Activated T-helper 9 cell treated with anti-CD3 and anti-CD28 coated beads, Interleukin-2, amount 50 U/mL, for 16 hours (primary cell): ENCODE measurements at regions not wholly inside any gene's neighbourhood (a gene's known extent, or its start where the extent isn't known, plus 50 kb on each side); places are given as distances from the start of the nearest gene placed in this dataset.
"Not testable (repeated sequence)": the region's sequence is repeated elsewhere in the genome, so short reads cannot be mapped to it uniquely, and the experiment has no call there.

Source experiments
- DNase-seq: peaks from one replicate; pipeline ENCODE4 v3.0.0-alpha.2; 2020; ENCODE audit warnings: low read depth

DNA sequence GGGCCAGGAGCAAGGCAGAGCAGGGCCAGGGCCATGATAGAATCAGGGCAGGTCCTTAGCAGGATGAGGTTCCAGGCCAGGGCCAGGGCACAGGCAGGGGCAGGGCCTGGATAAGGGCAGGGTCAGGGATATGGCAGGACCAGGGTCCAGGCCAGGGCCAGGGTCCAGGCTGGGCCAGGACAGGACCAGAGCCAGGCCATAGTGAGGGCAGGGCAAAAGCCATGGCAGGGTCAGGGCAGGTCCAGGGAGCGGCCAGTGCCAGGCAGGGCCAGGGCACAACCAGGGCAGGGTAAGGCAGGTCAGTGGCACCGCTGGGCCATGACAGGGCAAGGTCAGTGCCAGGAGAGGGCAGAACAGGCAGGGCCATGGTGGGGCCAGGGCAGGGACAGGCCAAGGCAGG lies 152.2 kb downstream of the LIPI start:
- DNase-seq: no peak

DNA sequence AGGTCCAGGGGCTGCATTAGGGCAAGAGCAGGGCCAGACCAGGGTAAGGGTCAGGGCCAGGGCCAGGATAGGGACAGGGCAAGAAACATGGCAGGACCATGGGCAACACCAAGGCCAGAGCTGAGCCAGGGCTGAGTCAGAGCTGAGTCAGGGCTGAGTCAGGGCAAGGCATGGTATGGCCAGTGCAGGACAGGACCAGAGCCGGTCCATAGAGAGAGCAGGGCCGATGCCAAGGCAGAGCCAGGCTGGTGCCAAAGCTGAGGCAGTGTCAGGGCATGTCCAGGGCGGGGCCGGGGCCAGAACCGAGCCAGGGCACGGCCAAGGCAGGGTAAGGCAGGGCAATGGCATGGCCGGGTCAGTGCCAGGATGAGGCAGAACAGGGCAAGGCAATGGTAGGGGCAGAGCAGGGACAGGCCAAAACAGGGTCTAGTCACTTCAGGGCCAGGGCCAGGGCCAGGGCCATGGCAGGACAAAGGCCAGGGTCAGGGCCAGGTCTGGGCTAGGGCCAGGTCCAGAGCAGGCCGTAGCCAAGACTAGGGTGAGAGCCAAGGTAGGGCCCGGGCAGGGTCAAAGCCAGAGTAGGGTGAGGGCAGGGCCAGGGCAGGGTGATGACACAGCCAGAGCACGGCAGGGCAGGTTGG lies 152.8 kb downstream of the LIPI start:
- DNase-seq: not testable (repeated sequence)

GRCh38 chr21:14057313-14057712 lies 153.4 kb downstream of the LIPI start:
- no peak for DNase-seq

DNA sequence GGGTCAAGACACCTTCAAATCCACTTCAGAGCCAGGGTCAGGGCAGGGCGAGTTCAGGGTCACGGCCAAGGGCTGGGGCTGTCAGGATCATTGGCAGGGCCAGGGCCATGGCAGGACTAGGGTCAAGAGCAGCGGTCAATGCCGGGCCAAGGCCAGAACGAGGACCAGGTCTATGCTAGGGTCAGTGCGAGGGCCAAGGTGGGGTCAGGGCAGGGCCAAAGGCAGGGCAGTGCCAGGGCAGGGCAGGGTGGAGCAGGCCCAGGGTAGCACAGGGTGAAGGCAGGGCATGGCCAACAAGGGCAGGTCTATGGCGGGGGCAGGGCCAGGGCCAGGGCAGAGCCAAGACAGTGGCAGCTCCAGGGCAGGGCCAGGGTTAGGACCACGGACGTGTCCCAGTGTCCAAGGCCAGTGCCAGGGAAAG lies 154.0 kb downstream of the LIPI start:
- no peak for DNase-seq

DNA sequence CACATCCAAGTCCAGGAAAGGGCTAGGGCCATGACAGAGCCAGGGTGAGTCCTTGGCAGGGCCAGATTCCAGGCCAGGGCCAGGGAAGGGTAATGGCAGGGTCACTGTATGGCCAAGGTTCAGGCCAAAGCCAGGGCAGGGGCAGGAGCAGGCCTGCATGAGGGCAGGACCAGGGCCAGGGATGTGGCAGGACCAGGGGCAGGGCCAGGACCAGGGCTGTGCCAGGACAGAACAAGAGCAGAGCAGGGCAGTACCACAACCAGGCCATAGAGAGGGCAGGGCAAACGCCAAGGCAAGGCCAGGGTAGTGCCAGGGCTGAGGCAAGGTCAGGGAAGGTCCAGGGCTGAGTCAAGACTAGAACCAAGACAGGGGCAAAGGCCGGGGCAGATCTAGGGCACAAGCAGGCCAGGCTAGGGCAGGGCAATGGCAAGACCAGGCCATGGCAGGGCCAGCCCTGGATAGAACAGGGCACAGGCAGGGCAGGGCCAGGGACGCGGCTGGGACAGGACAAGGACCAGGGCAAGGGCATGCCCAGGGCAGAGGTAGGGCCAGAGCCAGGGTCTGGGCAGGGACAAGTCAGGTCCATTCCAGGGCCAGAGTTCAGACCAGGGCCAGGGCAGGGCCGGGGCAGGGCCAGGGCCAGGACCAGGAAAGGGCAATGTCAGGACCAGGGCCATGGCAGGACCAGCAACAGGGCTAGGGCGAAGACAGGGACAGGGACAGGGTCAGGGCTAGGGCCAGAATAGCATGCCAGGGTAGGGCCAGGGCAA lies 154.8 kb downstream of the LIPI start:
- not testable (repeated sequence) for DNase-seq

- DNase-seq: no peak
Observed at GRCh38 chr21:14054682-14055081, 156.1 kb downstream of the LIPI start.

DNA sequence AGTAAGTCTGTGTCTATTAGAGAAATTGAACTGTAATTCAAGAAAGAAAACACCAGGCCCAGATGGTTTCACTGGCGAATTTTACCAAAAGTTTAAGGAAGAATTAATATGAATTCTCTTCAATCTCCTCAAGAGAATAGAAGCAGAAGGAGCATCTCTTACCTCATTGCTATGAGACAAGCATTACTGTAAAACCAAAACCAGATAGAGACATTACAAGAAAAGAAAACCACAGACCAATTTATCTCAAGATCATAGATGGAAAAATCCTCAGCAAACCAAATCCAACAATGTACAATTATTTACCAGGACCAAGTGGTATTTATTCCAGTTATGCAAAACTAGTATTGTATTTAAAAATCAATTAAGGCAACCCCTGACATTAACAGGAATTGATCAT lies 160.6 kb downstream of the LIPI start:
- no peak for DNase-seq

DNA sequence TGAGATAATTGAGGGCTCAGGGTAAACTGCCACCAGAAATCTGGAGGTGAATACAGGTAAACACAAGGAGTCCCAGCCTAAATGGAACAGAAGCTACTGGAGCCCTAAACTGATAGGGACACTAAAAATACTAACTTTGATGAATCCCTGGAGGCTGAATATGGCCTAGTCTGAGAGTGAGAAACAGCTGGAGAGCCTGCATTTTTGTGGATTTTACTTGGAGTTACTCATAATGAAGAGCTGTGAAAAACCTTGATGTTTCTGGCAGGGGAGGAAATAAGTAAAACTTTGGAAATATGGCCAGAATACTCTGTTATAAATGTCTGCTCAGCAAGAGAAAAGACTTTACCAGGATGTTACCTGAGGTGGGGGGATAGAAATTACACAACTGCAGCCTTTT lies 164.4 kb downstream of the LIPI start:
- no peak for DNase-seq

- DNase-seq: no peak
Observed at GRCh38 chr21:14040386-14040785, 170.4 kb downstream of the LIPI start.

GRCh38 chr21:14028619-14029018 lies 182.1 kb downstream of the LIPI start:
- DNase-seq: not testable (repeated sequence)

- DNase-seq: peak; percentile 72
Observed at GRCh38 chr21:14027235-14027869, 183.4 kb downstream of the LIPI start.

DNA sequence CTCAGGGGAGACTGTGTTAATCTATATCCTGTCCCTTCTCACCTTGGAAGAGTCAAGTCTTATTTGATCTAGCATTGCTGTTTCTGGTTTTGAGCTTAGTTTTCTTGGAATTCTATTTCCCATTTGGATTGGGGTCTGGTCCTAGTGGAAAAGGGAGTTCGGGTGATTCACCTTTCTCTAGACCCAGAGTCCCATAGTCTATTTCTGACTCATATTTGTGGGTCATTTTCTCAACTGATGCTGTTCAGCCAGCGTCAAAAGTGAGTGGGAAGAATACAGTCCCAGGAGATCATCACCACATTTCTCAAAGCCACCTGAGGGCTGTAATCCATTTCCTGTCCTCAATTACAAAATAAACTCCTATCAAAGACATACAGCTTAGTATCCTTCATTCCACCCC lies 190.6 kb downstream of the LIPI start:
- DNase-seq: not testable (repeated sequence)

DNA sequence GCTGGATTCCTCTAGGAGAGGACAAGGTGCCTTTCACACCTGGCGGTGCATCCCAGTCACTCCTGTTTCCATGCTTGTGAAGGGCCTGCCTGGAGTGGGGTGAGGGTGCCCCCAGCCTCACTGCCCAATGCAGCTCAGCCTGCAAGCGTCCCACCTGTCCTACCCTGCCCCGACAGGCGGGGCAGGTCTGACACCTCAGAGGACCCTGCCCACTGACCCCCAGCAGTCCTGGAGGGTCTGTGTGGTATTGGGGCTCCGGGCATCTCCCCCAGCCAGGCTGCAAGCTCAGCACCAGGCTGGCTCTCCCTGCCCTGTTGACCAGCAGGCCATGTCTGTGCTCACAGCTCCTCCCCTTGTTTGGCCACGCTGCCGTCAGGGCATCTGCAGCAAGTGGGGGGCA lies 194.9 kb downstream of the LIPI start:
- DNase-seq: not testable (repeated sequence)

GRCh38 chr21:14013623-14014498 lies 196.9 kb downstream of the LIPI start:
- DNase-seq: not testable (repeated sequence)

DNA sequence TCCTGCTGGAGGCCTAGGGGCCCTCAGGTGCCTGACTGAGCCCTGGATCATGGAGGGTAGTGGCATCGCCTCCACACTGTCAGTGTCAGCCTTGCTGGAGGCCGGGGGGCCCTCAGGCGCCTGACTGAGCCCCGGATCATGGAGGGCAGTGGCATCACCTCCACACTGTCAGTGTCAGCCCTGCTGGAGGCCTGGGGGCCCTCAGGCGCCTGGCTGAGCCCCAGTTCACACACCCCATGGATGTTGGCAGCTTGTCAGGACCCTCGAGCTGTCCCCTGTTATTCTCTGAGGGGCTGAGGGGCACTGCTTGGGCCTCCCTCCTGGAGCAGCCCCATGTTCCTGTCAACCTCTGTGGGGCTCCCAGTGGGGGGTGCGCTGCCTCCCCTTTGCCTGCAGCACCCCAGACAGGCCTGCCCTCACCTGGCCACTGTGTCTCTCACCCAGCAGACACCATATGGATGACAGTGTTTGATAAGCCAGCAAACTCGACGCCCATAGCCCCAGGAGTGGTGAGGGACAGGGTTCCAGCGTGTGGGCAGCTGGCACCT lies 197.6 kb downstream of the LIPI start:
- DNase-seq: no peak

- no peak for DNase-seq
Observed at GRCh38 chr21:14012409-14012808, 198.3 kb downstream of the LIPI start.

DNA sequence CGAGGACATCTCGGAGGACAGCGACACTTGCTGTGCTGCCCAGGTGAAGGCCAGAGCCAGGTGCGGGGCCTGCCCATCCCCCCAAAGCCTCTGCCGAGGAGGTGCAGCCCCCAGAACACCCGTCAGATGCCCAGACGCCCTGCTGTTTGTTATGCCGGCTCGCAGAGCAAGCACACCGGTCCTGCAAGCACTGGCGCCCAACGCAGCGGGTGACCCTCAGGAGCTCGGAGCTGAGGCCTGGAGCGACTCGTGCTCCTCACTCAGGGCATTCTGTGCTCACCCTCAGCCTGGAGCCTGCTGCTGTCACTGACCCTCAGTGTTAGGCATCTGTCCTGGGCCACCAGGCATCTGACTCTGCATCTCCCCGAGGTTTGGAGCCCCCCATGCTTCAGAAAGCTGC lies 199.0 kb downstream of the LIPI start:
- DNase-seq: not testable (repeated sequence)

GRCh38 chr21:14011149-14011548 lies 199.6 kb downstream of the LIPI start:
- DNase-seq: not testable (repeated sequence)

- no peak for DNase-seq
Observed at GRCh38 chr21:14010729-14011128, 200.0 kb downstream of the LIPI start.

DNA sequence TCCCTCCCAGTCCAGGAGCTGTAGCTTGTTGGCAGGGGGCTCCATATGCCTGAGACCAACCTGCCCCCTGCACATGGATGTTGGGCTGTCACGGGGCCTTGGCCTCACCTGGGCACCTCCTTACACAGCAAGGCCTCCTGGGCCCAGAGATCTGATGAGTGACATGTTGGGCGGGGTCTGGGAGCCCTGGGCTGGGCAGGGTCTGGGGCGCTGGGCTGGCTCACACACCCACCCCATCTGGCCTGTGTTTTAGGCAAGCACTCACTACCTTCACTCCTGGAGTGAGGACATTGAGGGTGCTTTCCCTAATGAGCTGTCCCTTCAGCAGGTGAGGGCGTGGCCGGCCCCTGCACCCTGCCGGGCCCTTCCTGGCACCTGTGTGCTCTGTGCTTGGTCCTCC lies 200.8 kb downstream of the LIPI start:
- DNase-seq: not testable (repeated sequence)

- DNase-seq: not testable (repeated sequence)
Observed at GRCh38 chr21:14009238-14009981, 201.3 kb downstream of the LIPI start.
